Caco-2 (cell line): ENCODE measurements at regions not wholly inside any gene's neighbourhood (a gene's known extent, or its start where the extent isn't known, plus 50 kb on each side); places are given as distances from the start of the nearest gene placed in this dataset.

Experiments used
- BruUV-seq: library from RNA; stranded (reverse); fragments of 400-500 nt; replicated peaks from 2 replicates; lab custom pipeline; 2021; lab: Mats Ljungman, UMichigan
- CTCF ChIA-PET: fragments of 300-600 bp; sonication (Branson Sonifier 250); formaldehyde crosslinking; loops from one replicate; lab custom pipeline; 2022; ENCODE audit warnings: antibody characterized with exemption; lab: Charles Lee
- POLR2A ChIA-PET: fragments of 300-600 bp; sonication (Branson Sonifier 250); formaldehyde crosslinking; loops from one replicate; lab custom pipeline; 2022; ENCODE audit warnings: antibody characterized with exemption; lab: Charles Lee
- DNase-seq, 2 experiments: peaks; one replicate each; pipeline versions ENCODE4 v3.0.0 to v3.0.0-alpha.2; 2020 to 2022
- H3K27me3 ChIP-seq: replicated peaks from 2 replicates; pipeline ENCODE4 v1.6.0; 2011; ENCODE audit warnings: low read length; ENCODE audit not compliant: control insufficient read depth, insufficient read depth
- H3K36me3 ChIP-seq: 2 replicates; pipeline ENCODE4 v1.5.1; 2011; ENCODE audit warnings: low read length; ENCODE audit not compliant: control insufficient read depth, insufficient read depth
- H3K4me1 ChIP-seq: fragments of 250-450 bp; sonication (Bioruptor Pico); 2 replicates; pipeline ENCODE4 v1.5.1; 2020; ENCODE audit warnings: mild to moderate bottlenecking
- H3K4me3 ChIP-seq: 2 replicates; pipeline ENCODE4 v1.5.1; 2011; ENCODE audit warnings: low read depth, mild to moderate bottlenecking, control low read depth, low read length
- H3K9me3 ChIP-seq: fragments of 250-450 bp; sonication (Bioruptor Pico); 2 replicates; pipeline ENCODE4 v1.5.1; 2020; ENCODE audit warnings: mild to moderate bottlenecking, moderate library complexity
- H3K27ac Mint-ChIP-seq: one replicate; pipeline ENCODE4 v1.8.0; 2022; ENCODE audit warnings: mixed read lengths; ENCODE audit not compliant: unreplicated experiment
- H3K27me3 Mint-ChIP-seq: one replicate; pipeline ENCODE4 v1.8.0; 2022; ENCODE audit warnings: mixed read lengths; ENCODE audit not compliant: insufficient read depth, unreplicated experiment
- H3K36me3 Mint-ChIP-seq: one replicate; pipeline ENCODE4 v1.8.0; 2022; ENCODE audit warnings: mild to moderate bottlenecking, mixed read lengths; ENCODE audit not compliant: insufficient read depth, unreplicated experiment
- H3K4me1 Mint-ChIP-seq: one replicate; pipeline ENCODE4 v1.8.0; 2022; ENCODE audit warnings: low read depth, mixed read lengths; ENCODE audit not compliant: unreplicated experiment
- H3K4me3 Mint-ChIP-seq: one replicate; pipeline ENCODE4 v1.8.0; 2022; ENCODE audit warnings: mild to moderate bottlenecking, moderate library complexity, mixed read lengths; ENCODE audit not compliant: unreplicated experiment
- H3K9me3 Mint-ChIP-seq: one replicate; pipeline ENCODE4 v1.8.0; 2022; ENCODE audit warnings: mixed read lengths; ENCODE audit not compliant: unreplicated experiment
- intact Hi-C: fragments of 100-400 bp; cut with micrococcal nuclease; formaldehyde crosslinking; loops from one replicate; pipeline ENCODE4 v1.10.0; 2022; ENCODE audit not compliant: unreplicated experiment
- TF ChIP-seq, protein P1 (sequence below), 2 experiments: fragments of 200-600 bp in 1 of 2; IDR thresholded peaks; 1 replicate in 1 of 2; 2 replicates in 1 of 2; pipeline versions ENCODE4 v1.5.1 to v1.8.0; 2011 to 2022; ENCODE audit warnings: antibody characterized with exemption in 1 of 2, control low read depth in 1 of 2, inconsistent platforms in 1 of 2, low read depth in 1 of 2, low read length in 1 of 2, mild to moderate bottlenecking in 1 of 2, moderate library complexity in 1 of 2; ENCODE audit not compliant: insufficient read depth in 1 of 2, severe bottlenecking in 1 of 2, unreplicated experiment in 1 of 2

DNA sequence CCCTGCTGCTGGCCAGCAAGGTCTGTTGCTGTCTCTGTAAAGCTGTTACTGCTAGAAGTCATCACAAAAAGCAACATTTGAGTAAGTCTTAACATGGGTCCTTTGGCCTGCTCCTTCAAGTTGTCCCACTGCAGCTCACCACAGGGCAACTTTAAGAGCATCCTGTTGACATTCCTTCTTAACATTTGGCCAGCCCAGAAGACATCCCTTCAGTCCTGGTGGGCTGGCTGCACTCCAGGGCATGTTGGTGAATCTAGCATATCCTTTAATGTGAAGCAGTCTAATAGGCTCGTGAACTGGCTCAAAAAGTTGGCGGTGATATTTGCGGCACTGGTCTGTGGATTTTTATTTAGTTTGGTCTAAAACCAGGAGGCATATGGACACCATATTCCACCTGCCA, 92.2 kb upstream of the MAML3 start:
- H3K27me3 ChIP-seq: no peaks in the 10 kb centered on the region
- peaks cover 9% of the 10 kb centered on the region for H3K4me1 ChIP-seq
- no peak overlapping the region for H3K4me3 ChIP-seq
- ChIA-PET POLR2A (no interaction called here), CTCF (no interaction called here)
- Mint-ChIP-seq H3K27ac (no peak overlapping the region), H3K4me1 (peaks cover 18% of the 10 kb centered on the region), H3K27me3 (no peaks in the 10 kb centered on the region), H3K36me3 (no peaks in the 10 kb centered on the region), H3K4me3 (no peak overlapping the region), H3K9me3 (no peaks in the 10 kb centered on the region)
- H3K9me3 ChIP-seq: no peaks in the 10 kb centered on the region
- no peaks in the 10 kb centered on the region for H3K36me3 ChIP-seq
- no peak for DNase-seq
- TF ChIP-seq, protein P1, sequence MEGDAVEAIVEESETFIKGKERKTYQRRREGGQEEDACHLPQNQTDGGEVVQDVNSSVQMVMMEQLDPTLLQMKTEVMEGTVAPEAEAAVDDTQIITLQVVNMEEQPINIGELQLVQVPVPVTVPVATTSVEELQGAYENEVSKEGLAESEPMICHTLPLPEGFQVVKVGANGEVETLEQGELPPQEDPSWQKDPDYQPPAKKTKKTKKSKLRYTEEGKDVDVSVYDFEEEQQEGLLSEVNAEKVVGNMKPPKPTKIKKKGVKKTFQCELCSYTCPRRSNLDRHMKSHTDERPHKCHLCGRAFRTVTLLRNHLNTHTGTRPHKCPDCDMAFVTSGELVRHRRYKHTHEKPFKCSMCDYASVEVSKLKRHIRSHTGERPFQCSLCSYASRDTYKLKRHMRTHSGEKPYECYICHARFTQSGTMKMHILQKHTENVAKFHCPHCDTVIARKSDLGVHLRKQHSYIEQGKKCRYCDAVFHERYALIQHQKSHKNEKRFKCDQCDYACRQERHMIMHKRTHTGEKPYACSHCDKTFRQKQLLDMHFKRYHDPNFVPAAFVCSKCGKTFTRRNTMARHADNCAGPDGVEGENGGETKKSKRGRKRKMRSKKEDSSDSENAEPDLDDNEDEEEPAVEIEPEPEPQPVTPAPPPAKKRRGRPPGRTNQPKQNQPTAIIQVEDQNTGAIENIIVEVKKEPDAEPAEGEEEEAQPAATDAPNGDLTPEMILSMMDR (IDR thresholded peaks at IDR 0.05; ENCODE audit: insufficient read depth in 1 of 2, low read depth in 1 of 2, low read length in 1 of 2, severe bottlenecking in 1 of 2, unreplicated experiment in 1 of 2): no peak
- intact Hi-C loops: no loop called here
- BruUV-seq: no TSS peak

DNA sequence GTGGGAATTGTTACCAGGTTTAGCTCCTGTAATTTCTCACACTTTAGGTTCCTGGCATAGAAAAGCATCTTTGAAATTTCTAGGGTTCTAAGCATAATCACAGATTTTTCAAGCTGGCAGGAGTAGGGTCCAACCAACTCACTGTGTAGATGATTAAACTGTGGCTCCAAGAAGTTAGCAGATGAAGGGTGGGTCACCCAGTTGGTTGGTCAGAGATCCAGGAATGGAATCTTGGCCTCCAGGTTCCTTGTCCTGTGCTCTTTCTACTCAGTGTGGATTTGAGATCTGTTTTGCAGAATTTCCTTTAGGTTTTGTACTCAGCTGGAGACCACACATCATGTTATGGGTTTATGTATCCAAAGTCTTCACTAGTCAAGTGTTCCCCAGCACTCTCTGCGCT, 90.3 kb upstream of the MAML3 start:
- no peak for DNase-seq
- CTCF ChIA-PET: no interaction called here

DNA sequence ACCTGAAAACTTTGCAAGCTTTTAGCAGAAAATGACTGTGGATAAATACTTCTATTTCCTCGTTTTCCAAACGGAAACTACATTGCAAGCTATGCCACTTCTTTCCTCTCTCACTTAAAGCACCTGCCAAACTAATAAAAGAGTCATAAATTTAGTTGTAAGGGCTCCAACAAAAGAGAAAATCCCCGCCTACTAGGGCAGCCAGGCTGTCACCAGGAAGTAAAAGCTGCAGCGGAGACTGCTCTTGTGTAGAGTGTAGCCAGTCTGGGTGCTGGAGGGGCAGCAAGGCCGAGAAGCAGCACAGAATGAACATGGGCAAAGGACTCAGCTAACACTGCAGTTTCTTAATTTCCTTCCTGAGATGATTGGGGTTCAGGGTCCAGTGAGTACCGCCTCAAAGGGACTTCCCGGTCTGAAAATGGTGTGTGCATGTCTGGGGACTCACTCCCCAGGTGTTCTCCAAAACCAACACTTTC, 89.3 kb upstream of the MAML3 start:
- no peaks in the 10 kb centered on the region for H3K27me3 ChIP-seq
- H3K9me3 ChIP-seq: no peaks in the 10 kb centered on the region
- no peaks in the 10 kb centered on the region for H3K27me3 Mint-ChIP-seq
- intact Hi-C loops: loop anchor here (1.0 kb wide), 1 partner anchor 156 kb away; no protein-coding TSS in a partner anchor
- no peaks in the 10 kb centered on the region for H3K36me3 ChIP-seq
- no TSS peak for BruUV-seq
- POLR2A ChIA-PET: no interaction called here
- peak in 1 of 2 experiments; percentile 31 for DNase-seq
- H3K4me3 ChIP-seq: no peak overlapping the region
- no peak overlapping the region for H3K4me3 Mint-ChIP-seq
- CTCF ChIA-PET: interaction anchor here (0.6 to 0.7 kb wide), 2 partner anchors 9 to 89 kb away, joined by 3 read pairs; partner anchors contain the start of gene MAML3
- no peaks in the 10 kb centered on the region for H3K9me3 Mint-ChIP-seq
- peaks cover under 1% of the 10 kb centered on the region; the same call in 1 of the 2 replicates for H3K4me1 ChIP-seq
- H3K36me3 Mint-ChIP-seq: no peaks in the 10 kb centered on the region
- H3K27ac Mint-ChIP-seq: peak overlapping the region; percentile 58
- TF ChIP-seq, protein P1 (IDR thresholded peaks at IDR 0.05; ENCODE audit: insufficient read depth in 1 of 2, low read depth in 1 of 2, low read length in 1 of 2, severe bottlenecking in 1 of 2, unreplicated experiment in 1 of 2): no peak
- H3K4me1 Mint-ChIP-seq: peaks cover 20% of the 10 kb centered on the region

More for the DNA sequence above, 90.3 kb upstream of the MAML3 start:
- H3K9me3 ChIP-seq: no peaks in the 10 kb centered on the region
- Mint-ChIP-seq H3K36me3 (no peaks in the 10 kb centered on the region), H3K27ac (no peak overlapping the region), H3K9me3 (no peaks in the 10 kb centered on the region), H3K27me3 (no peaks in the 10 kb centered on the region), H3K4me3 (no peak overlapping the region), H3K4me1 (peaks cover 18% of the 10 kb centered on the region)
- H3K36me3 ChIP-seq: no peaks in the 10 kb centered on the region
- TF ChIP-seq, protein P1 (IDR thresholded peaks at IDR 0.05; ENCODE audit: insufficient read depth in 1 of 2, low read depth in 1 of 2, low read length in 1 of 2, severe bottlenecking in 1 of 2, unreplicated experiment in 1 of 2): no peak
- H3K4me1 ChIP-seq: no peaks in the 10 kb centered on the region; the same call in 1 of the 2 replicates
- H3K27me3 ChIP-seq: no peaks in the 10 kb centered on the region
- no peak overlapping the region for H3K4me3 ChIP-seq
- intact Hi-C loops: no loop called here
- no TSS peak for BruUV-seq
- POLR2A ChIA-PET: interaction anchor here (0.6 kb wide), 1 partner anchor 10 kb away, joined by 3 read pairs; no protein-coding TSS in a partner anchor
